ENCODE measurements at regions not wholly inside any gene's neighbourhood (a gene's known extent, or its start where the extent isn't known, plus 50 kb on each side); places are given as distances from the start of the nearest gene placed in this dataset.

GRCh38 chr5:136809382-136809781 is 444.0 kb upstream of the TRPC7 start:
- no peak overlapping the region for H2BK120ac ChIP-seq (replicated peaks; ENCODE audit: low read depth, low read length)
- H3K27ac ChIP-seq (ENCODE audit: low read depth, low read length) = no peak overlapping the region
- no peak overlapping the region for H3K18ac ChIP-seq (ENCODE audit: extremely low read depth, low read length)
- H3K36me3 ChIP-seq (ENCODE audit: control insufficient read depth in 2 of 4, insufficient read depth in 4 of 4, low read length in 3 of 4) = no peaks in the 10 kb centered on the region
- no peak overlapping the region for H2BK5ac ChIP-seq (ENCODE audit: low read depth, low read length)
- FAIRE-seq (no peak), DNase-seq (ENCODE audit: low read depth in 1 of 2, low spot score in 2 of 2) (no peak)
- H2BK15ac ChIP-seq (ENCODE audit: low read length) = no peak overlapping the region
- no peak overlapping the region for H2BK12ac ChIP-seq (ENCODE audit: low read depth, low read length)
- no peaks in the 10 kb centered on the region for H4K20me1 ChIP-seq (replicated peaks in 1 of 2; ENCODE audit: control insufficient read depth in 1 of 2, insufficient read depth in 2 of 2, low read length in 2 of 2)
- no peaks in the 10 kb centered on the region for H3K79me1 ChIP-seq (ENCODE audit: low read depth, low read length)
- H4K8ac ChIP-seq (ENCODE audit: extremely low read depth, insufficient read depth, low read length) = no peak overlapping the region
- CTCF ChIA-PET (ENCODE audit: partially characterized antibody) = interaction anchor here (1.3 kb wide), 1 partner anchor 9 kb away, joined by 3 read pairs; no protein-coding TSS in a partner anchor
- no peaks in the 10 kb centered on the region for H3K27me3 ChIP-seq (replicated peaks in 1 of 4; ENCODE audit: control insufficient read depth in 3 of 4, extremely low read depth in 1 of 4, insufficient read depth in 3 of 4, low read length in 3 of 4)
- H2AK5ac ChIP-seq (ENCODE audit: low read depth, low read length) = no peak overlapping the region
- no peaks in the 10 kb centered on the region for H3K9me3 ChIP-seq (ENCODE audit: insufficient read depth in 2 of 2, low read depth in 1 of 2, low read length in 1 of 2)
- no peak overlapping the region for H3K14ac ChIP-seq (ENCODE audit: insufficient read length)
- H3K4me1 ChIP-seq (replicated peaks in 1 of 4; ENCODE audit: control insufficient read depth in 3 of 4, insufficient read depth in 4 of 4, low read length in 3 of 4) = no peaks in the 10 kb centered on the region
- no peak overlapping the region for H2AFZ ChIP-seq (ENCODE audit: low read length)
- H3K79me2 ChIP-seq (ENCODE audit: control insufficient read depth in 1 of 2, insufficient read depth in 2 of 2, low read length in 2 of 2) = no peaks in the 10 kb centered on the region
- TF ChIP-seq CEBPB (IDR thresholded peaks at IDR 0.05; ENCODE audit: low read depth, low read length) (no peak), ZNF274 (IDR thresholded peaks at IDR 0.05; ENCODE audit: borderline replicate concordance, extremely low read depth, low read length) (no peak), EP300 (IDR thresholded peaks at IDR 0.05; ENCODE audit: borderline replicate concordance in 1 of 2, low read depth in 2 of 2, low read length in 2 of 2) (no peak), MAFK (IDR thresholded peaks at IDR 0.05; ENCODE audit: low read depth, low read length) (no peak), HDAC2 (IDR thresholded peaks at IDR 0.05; ENCODE audit: borderline replicate concordance in 1 of 2, low read depth in 2 of 2, low read length in 2 of 2) (no peak), BACH1 (IDR thresholded peaks at IDR 0.05; ENCODE audit: low read length) (no peak), SIRT6 (IDR thresholded peaks at IDR 0.05; ENCODE audit: low read length) (no peak), TAF7 (optimal IDR thresholded peaks at IDR 0.05; ENCODE audit: borderline replicate concordance, low read depth, low read length) (no peak), MAX (IDR thresholded peaks at IDR 0.05) (no peak)
- no peak overlapping the region for H4K91ac ChIP-seq (replicated peaks; ENCODE audit: insufficient read length, low read length)
- H2BK20ac ChIP-seq (ENCODE audit: low read length) = no peak overlapping the region
- H3K9ac ChIP-seq (replicated peaks in 1 of 4; ENCODE audit: extremely low read depth in 1 of 4, low read depth in 3 of 4, low read length in 3 of 4) = no peak overlapping the region
- H3K4me3 ChIP-seq (ENCODE audit: extremely low read depth in 1 of 4, insufficient read depth in 2 of 4, low read depth in 3 of 4, low read length in 4 of 4) = no peak overlapping the region
- POLR2A ChIA-PET (ENCODE audit: partially characterized antibody) = no interaction called here
- H3K4ac ChIP-seq (replicated peaks; ENCODE audit: insufficient read length, low read depth, low read length) = no peak overlapping the region
- no peak overlapping the region for H3K56ac ChIP-seq (replicated peaks; ENCODE audit: insufficient read length, low read depth, low read length)
- no peaks in the 10 kb centered on the region for H3K23me2 ChIP-seq (ENCODE audit: low read depth, low read length)
- no peak overlapping the region for H4K5ac ChIP-seq (ENCODE audit: insufficient read length, low read depth, low read length)
- 92% methylated on average over 1 of the region's 1 CpG; no CpG with 5 or more reads in 1 of the 2 experiments for WGBS, 2 experiments (ENCODE audit: extremely low coverage in 1 of 2, insufficient coverage in 1 of 2, insufficient read length in 1 of 2, insufficient replicate concordance in 2 of 2, low coverage in 1 of 2, low lambda C conversion rate in 2 of 2, missing lambda C conversion rate in 1 of 2)
- no peak overlapping the region for H3K23ac ChIP-seq (ENCODE audit: insufficient read length)
- H3K4me2 ChIP-seq (ENCODE audit: insufficient read depth in 1 of 2, low read depth in 2 of 2, low read length in 2 of 2) = no peak overlapping the region

All from H1 (cell line).